GM21737 (cell line): ENCODE measurements at regions not wholly inside any gene's neighbourhood (a gene's known extent, or its start where the extent isn't known, plus 50 kb on each side); places are given as distances from the start of the nearest gene placed in this dataset.
"Not testable (repeated sequence)": the region's sequence is repeated elsewhere in the genome, so short reads cannot be mapped to it uniquely, and the experiment has no call there.

Source experiments
- ATAC-seq: cut with Tn5 transposase; IDR thresholded peaks from one replicate; pipeline ENCODE4 v1.9.1; 2021; ENCODE audit warnings: mild to moderate bottlenecking, moderate library complexity; ENCODE audit not compliant: unreplicated experiment

DNA sequence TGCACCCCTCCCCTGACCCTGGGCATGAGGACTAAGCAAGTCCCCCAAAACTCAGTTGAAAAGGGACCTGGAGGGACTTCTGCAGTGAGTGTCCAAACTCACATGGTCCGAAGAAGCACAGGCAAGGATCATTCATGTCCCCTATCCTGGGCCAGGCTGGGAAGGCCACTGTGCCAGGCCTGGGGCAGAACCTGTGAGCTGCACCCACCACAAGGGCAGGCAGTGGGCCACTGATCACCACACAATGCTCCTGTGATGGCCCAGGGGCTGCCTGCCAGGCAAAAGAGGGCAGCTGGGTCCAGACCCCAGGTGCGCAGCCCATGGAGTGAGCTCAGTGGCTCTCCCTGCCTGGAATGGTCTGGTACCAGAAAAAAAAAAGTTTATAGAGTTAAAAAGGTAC is 295.4 kb downstream of the CCDC74A start:
- not testable (repeated sequence) for ATAC-seq

DNA sequence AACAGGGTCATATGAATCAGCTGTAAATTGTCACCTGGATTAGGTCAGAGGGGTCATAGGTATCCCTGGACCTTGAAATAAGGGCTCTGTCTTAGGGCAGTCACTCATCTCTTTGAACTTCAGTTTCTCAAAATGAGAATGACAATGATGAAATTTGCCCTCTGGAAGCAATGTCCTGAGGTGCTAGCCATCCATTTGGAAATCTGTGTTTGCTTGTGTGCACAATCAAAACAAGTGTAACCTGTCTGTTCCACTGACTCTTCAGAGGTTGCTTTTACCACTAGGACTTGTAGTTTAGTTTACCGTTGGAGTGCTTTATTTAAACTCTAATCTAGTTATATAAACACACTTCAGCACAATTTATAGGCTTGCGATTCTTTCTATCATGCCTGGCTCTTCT is 297.3 kb downstream of the CCDC74A start:
- ATAC-seq = not testable (repeated sequence)

DNA sequence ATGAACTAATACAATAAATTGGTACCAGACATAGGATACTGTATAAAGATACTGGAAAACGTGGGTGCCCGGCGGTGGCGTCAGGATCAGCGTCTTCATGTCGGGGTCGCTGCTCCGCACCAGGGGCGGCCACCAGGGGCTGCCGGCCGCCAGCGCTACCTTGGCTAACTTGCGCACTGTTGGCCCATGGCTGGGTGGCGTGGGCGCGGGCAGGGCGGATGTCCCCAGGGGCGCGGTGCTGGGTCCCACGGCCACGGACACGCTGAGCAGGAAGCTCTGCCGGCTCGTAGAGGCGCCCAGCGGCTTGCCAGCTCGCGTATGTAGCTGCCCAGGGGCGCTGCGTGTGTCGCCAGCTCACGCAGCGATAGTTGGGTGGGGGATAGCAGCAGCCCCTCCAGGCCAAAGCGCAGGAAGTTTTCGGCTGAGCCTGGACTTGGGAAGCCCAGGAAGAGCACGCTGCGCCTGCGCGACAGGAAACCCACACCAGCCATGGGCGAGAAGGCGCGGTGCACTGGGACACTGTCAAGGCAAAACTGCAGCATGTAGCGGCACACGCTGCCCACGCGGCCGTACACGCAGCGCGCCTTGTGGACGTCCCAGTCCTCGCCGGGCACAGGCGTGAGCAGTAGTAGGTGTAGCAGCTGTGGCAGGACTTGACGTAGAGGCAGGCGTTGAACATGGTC is 299.9 kb downstream of the CCDC74A start:
- no peak for ATAC-seq

DNA sequence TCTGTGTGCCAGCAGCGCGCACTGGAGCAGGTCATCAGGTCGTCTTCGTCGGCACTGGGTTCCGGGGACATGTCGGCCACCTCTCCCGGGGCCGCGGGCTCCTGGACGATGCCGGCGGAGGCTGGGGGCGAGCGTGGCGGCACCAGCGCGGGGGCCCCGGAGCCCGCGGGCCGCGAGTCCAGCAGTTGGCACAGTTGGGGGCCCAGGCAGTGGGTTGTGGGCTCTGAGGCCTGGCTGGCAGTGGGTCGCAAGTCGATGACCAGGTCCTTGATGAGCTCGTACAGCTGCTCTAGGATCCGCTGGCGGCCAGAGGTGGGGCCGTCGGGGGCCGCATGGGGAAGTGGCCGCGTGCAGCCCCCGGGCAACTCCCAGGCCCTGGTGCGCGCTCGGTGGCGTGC is 300.5 kb downstream of the CCDC74A start:
- ATAC-seq = no peak

DNA sequence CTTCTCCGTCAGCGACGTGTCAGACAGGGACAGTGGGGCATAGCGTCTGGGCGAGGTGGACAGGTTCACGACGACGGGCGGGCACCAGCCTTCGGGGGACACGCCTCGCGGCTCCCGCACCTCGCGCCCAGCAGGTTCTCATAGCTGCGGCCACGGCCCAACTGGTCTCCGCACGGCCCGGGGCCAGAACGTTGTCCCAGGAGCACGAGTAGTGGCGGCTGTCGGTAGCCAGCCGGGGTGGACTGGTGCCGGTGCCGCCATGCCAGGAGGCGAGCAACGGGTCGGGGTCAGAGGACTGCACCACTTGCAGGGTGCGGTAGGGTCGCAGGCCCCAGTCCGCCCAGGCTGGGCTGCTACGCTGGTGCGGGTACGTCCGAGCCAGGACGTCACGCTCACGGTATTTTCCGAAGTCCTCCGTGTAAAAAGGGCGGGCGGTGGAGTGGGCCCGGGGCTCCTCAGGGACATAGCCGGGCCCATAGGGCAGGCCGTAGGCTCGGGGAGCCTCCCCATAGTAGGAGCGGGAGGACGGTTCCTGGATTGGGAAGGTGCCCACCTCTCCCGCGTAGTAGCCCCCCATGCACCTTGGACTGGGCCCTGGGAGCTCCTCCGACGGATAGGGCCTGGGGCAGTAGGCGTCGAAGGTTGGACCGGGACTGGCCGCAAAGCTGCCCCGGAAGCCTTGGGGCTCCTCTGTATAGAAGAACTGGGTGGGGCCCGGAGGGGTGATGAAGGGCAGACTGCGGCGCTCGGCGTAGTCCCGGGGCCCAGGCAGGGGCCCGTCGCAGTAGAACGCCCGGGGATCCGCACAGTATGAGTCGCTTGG is 301.2 kb downstream of the CCDC74A start:
- ATAC-seq = not testable (repeated sequence)

DNA sequence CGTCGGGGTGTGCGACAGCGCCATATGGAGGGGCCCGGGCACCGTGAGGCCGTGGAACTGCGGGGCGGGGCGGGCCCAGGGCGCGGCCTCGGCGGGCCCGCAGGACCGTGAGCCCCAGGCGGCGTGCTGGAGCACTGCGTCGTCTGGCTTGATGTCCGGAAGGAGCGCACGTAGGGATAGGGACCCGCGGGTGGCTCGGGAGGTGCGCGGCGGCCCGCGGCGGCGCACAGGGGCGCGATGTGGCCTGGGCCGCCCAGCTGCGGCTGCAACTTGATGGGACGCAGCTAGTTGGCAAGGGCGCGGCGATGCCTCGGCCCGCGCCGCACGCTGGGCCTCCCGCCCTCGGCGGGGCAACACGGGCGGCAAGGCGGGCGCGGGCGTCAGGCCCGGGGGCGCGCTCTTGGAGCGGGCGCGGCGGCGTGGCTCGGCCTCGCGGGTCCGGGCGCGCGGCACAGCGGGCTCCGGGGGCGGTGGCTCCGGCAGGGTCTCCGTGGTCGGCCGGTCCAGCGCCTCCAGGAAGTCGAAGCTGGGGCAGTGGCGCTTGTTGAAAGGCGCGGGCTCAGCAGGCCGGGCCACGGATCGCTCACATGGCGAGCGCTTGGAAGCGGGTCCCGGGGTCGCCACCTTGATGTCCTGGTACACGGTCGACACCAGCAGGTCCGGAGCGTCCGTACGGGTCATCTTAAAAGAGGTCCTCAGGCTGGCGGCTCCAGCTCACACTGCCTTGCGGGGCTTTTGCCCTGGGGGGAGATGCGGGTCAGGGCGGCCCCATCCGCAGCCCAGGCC is 302.0 kb downstream of the CCDC74A start:
- ATAC-seq = not testable (repeated sequence)

DNA sequence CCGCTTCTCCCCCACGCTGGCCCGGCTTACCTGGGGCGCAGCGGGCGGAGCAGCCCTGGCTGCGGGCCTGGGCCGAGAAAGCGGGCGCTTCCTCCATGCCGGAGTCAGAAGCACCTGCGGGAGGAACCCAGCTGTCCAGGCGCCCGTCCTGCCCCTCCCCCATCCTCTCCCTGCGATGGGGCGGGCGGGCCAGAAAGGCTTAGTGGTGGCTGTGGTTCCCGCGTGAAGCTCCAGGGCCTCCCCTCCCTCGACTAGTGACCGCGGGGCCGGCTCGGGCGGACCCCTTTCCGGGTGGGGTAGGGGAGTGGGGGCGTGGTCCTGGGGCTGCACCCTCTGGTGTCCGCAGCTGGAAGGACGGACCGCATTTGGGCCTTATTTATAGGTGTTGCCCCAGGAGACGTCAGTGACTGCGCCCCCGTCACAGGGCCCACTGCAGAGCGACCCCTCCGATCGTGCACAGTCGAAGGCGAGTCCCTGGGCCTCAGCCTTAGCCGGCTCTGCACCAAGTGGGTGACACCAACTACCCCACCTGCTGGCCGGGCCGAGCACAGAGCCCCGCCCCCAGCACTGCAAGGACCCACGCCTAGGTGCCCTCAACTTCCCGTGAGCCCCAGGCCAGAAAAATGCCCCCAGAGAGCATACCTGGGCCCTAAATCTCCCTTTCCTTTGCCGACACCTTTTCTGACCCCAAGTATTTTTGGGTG is 302.7 kb downstream of the CCDC74A start:
- not testable (repeated sequence) for ATAC-seq

DNA sequence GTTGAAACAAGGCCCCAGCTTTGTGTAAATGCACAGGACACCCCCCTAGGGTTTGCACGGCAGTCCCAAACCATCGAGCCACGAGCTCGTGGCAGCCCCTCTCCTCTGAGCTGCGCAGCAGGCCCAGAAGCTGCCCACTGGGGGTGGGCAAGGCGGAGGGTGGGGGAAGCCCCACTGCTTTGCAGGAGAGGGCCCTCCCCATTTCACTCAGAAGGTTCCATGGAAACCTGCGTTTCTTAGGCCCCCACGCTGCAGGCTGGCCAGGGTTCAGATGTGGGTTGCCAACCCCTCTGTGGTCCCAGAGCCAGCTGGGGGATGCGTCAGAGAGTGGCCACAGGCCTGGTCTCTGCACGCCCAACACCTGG is 303.2 kb downstream of the CCDC74A start:
- ATAC-seq = not testable (repeated sequence)

DNA sequence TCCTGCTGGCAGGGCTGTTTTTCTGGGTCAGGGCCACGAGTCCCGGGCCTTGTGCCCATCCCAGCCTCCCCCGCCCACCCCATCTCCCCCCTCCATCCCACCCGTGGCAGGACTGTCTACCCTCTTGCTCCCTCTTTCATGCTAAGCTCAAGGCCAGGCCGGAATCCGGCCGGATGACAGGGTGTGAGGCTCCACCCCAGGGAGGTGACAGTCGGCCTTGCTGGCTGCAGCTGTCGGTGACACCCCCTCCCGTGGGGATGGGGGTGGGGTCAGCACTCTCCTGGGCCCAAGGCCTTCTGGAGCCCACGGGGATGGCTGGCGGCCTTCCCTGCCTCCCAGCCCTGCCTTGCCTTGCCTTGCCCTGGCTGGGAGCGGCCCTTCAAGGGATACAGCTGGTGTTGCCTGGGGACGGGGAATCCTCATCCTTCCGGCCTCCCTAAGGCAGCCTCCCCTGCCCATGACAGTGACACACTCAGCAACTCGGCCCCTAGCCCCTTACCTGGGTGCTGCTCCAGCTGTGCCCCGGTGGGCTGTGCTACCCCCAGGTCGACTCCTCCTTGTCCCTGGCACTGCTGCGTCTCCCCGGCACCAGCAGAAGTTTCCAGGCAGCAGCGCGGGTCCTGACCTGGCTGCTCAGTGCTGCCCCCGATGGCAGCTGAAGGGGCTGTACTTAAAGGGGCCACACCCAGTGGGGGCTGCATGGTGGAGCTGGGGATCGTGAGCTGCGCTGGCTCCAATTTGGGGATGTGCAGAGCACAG is 303.9 kb downstream of the CCDC74A start:
- ATAC-seq = not testable (repeated sequence)

DNA sequence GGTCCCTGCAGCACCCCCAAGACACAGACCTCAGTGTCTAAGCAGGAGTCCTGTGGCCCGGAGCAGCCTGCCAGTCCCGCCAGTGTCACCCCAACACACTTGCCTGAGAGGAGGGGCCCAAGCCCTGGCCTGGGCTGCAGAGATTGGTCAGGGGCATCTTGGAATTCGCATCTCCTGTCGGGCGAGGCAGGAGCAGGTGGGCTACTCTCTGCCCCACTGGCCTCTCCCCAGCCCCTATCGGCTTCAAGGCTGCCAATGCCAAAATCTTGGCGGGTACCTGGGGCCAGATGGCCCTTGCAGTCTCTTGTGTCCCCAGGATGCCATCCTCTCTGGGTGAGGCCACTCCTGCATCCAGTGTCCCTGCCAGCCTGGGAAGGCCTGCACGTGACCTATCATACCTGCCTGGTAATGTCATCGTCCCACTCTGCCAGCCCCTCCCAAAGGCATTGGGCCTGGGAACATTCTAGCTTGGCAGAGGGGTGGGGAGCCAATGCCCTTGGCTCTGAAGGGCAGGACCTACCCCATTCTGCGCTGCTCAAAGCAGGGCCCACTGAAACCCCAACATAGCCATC is 304.6 kb downstream of the CCDC74A start:
- not testable (repeated sequence) for ATAC-seq

DNA sequence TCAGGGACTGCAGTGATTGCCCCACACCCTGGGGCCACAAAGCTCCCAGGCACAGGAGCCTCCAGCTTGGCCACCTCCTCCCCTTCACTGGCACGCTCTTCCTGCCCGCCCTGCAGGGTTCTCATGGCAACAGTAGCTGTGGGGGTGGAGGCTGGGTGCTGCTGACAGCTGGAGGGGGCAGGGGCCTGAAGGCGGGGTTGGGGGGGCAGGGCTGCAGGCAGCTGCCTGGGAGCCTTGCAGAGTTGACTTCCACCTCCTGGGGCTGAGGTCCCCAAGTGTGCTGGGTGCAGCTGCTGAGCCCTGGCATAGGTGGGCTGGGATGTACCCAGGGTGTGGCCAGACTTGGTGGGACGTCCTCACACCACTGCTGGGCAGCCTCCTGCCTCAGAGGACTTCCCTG is 305.2 kb downstream of the CCDC74A start:
- not testable (repeated sequence) for ATAC-seq

DNA sequence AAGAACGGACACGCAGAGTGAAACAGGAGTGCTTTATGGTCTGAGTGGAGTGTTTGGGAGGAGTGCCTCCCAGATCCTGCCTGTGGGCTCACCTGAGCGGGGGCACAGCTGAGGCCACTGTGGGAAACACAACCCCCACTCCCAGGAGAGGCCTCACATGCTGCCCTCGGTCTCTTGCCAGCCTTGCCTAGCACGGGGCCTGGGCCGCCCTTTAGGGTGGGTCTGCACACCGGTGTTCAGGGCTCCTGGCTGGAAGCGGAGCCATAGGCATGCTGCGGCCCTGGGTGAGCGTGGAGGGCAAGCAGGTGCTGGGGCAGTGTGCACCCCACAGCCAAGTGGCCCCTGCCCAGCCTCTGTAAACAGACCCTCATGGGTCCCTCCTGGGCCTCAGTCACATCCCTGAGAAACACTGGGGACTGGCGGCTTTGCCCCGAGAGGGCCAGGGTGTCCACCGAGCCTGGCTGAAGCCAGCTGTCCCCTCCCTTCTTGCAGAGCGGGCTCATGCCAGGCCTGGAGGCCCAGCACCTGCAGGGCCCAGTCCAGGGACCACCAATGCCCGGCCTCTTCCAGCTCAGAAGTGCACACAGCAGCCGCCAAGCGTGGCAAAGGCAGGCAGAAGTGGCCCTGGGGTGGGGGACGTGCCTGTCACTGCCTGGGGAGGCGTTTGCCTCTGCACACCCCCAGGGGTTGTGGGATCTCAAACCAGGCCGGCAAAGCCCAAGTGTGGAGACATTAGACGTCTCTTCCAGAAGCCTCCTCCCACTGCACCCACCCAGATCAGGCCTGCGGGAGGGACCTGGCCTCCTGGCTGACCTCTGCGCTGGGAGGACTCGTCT is 305.9 kb downstream of the CCDC74A start:
- not testable (repeated sequence) for ATAC-seq

DNA sequence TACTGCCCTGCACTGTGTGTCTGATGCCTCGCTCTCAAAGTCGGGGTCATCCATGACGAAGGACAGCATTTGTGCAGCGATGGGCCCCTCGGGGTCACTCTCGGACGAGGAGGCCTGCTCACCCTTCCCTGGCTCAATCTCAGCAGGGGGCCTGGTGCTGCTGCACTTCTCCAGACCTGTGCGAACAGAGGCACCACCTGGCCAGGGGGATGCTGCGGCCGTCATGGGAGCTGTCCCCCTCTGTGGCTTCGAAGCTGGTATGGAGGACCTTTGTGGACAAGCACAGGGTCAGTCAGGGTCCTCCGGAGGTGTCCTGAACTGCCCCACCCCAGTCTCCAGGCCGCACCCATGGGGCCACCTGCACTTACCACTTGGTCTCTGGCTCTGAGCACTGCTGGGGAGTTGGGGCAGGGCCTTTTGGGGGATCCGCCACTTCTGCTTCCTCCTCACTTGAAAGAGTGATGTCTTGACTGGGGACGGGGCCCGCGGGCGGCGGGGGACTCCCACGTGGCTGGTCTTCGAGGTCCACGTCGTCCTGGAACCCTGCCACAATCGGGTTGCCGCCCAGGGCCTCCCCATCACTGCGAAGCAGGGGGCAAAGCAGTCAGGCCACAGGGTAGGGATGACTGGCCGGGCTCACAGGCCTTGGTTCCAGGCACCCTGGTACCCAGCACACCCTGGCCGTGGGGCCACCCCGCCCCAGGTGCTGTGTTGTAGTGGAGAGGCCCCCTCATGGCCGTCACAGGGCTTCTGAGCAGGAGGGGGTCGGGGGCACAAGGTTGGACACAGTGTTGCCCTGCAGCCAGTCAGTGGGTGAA is 306.7 kb downstream of the CCDC74A start:
- not testable (repeated sequence) for ATAC-seq

DNA sequence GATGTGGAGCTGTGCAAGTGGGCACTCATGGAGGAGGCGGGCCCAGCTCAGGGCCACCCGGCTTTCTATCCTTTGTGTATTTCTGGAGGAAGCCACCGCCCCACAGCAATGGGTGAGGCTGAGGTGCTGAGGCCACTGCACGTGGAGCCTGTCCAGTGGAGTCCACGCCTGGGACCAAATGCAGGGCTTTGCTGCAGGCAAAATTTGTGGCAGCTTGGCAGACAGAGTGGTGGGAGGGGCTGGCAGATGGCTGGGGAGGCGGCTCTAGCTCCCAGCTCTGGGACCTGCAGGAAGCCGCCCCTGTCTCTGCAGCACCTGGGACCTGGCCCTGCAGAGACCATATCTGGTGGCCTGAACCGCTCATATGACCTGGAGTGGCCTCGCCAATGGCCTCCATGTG is 307.3 kb downstream of the CCDC74A start:
- not testable (repeated sequence) for ATAC-seq

DNA sequence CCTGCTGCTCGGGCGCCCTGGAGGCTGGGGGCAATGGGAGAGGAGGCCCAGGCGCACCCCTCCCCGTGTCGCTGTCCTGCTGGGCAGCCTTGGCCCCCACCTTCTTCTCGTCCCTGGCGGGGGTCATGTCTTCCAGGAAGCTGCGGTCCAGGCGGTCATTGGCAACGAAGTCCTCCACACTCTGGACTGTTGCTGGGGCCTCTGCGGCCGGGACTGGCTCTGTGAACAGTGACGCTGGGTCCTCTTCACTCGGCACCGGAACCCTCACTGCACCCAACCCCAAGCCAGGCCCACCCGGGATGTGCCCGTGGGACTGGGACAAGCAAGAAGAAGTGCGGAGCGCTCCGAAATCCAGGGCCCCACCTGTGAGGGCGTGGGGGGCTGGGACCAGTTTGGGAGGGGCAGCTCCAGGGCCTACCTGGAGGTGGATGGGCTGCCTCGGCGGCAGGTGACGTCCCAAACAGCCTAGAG is 308.0 kb downstream of the CCDC74A start:
- ATAC-seq = no peak

DNA sequence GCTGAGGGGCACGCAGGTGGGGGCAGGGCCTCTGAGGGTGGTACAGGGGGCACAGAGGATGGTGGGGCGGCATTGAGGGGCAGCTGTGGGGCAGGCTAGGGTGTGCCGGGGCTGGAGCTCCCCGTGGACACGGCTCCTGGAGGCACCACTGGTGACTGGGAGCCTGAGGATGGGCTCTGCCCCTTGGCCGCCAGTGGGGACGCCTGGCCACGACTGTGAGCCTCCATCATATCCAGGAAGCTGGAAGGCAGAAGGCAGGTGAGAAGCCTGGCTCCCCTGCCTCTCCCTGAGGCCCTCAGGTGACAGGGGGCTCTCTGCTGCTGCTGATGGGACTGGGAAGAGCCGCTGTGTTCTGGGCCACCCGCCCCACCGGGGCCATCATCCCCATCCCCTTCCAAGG is 308.4 kb downstream of the CCDC74A start:
- ATAC-seq = not testable (repeated sequence)

DNA sequence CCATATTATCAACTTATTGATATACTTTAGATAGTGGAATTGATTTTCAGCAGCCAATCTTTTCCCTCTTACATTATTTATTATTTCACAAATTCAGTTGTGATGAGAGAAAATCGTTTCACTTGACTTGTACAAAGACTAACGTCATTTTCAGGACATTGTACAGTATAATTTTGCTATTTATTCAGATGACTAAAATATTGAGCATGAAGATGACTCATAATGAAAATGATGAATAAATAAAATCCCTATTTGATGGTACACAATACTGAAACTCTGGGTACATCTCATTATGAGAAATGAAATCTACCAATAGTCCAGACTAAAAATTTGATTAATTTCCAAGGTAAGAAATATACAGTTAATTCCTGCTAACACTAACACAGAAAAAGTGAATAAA is 316.4 kb downstream of the CCDC74A start:
- not testable (repeated sequence) for ATAC-seq

DNA sequence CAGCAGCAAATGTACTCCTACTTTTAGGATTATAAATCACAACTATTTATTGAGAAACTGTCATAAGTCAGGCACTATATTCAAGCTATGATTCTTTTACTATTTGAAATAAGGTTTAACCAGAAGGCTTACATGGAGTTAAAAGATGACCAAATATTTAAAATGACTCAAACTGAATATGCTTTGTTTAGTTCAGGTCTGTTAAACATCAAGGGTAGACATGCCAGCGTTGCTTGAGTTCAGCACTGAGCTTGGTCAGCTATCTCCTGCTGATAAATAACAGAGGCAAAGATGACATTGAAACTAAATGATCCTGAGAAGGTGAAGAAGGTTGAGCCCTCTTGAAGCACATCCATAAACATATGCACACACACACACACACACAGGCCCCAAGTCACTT is 305.6 kb downstream of the ANKRD30BL start:
- not testable (repeated sequence) for ATAC-seq
